Heart right ventricle (tissue), 16 donors: ENCODE measurements at regions not wholly inside any gene's neighbourhood (a gene's known extent, or its start where the extent isn't known, plus 50 kb on each side); places are given as distances from the start of the nearest gene placed in this dataset.

ENCODE experiments used
- ATAC-seq, 8 donors: fragments of 200-7000 bp; cut with Tn5 transposase; one replicate each; pipeline ENCODE4 v1.9.1; 2020; ENCODE audit warnings: mild to moderate bottlenecking in 8 of 8, moderate library complexity in 8 of 8, moderate number of reproducible peaks in 1 of 8
- DNase-seq, 2 donors: peaks; one replicate each; pipeline ENCODE4 v3.0.0-alpha.2; 2020
- H3K27ac ChIP-seq, 10 donors: fragments of 200-600 bp; sonication (generic) in 2 of 10; one replicate each; pipeline versions ENCODE4 v1.5.0 to v1.8.0; 2020 to 2022; ENCODE audit warnings: mild to moderate bottlenecking in 3 of 10
- H3K27me3 ChIP-seq, 7 donors: fragments of 200-600 bp; one replicate each; pipeline ENCODE4 v1.8.0; 2021 to 2022; ENCODE audit warnings: mild to moderate bottlenecking in 2 of 7
- H3K36me3 ChIP-seq, 9 donors: fragments of 200-600 bp; sonication (generic) in 1 of 9; one replicate each; pipeline versions ENCODE4 v1.5.0 to v1.8.0; 2020 to 2022; ENCODE audit warnings: mild to moderate bottlenecking in 2 of 9
- H3K4me1 ChIP-seq, 9 donors: fragments of 200-600 bp; sonication (generic) in 1 of 9; one replicate each; pipeline versions ENCODE4 v1.5.0 to v1.8.0; 2020 to 2022; ENCODE audit warnings: mild to moderate bottlenecking in 4 of 9
- H3K4me3 ChIP-seq, 10 donors: fragments of 200-600 bp; sonication (generic) in 2 of 10; one replicate each; pipeline versions ENCODE4 v1.5.0 to v1.8.0; 2020 to 2022; ENCODE audit warnings: mild to moderate bottlenecking in 7 of 10, moderate library complexity in 2 of 10
- H3K9me3 ChIP-seq, 11 donors: fragments of 200-600 bp in 10 of 11; sonication (generic) in 2 of 11; one replicate each; pipeline versions ENCODE4 v1.5.0 to v1.8.0; 2013 to 2022; ENCODE audit warnings: mild to moderate bottlenecking in 2 of 11, control low read depth in 1 of 11, moderate library complexity in 1 of 11
- WGBS, 2 donors: extraction: QIAGEN DNeasy Blood & Tissue Kit; methylation state at CpG; one replicate each; pipeline ENCODE4 v1.1.7; 2013; ENCODE audit warnings: inconsistent platforms in 1 of 2; 5-methylcytosine and 5-hydroxymethylcytosine counted together
- intact Hi-C, 10 donors: fragments of 100-400 bp; cut with DNase I; formaldehyde crosslinking; loops; one replicate each; pipeline versions ENCODE4 v1.11.1 to v1.14.2; 2022
- TF ChIP-seq, protein P1 (sequence below), 9 donors: fragments of 200-600 bp; sonication (generic) in 2 of 9; IDR thresholded peaks; one replicate each; pipeline versions ENCODE4 v1.5.0 to v1.8.0; 2021 to 2022; ENCODE audit warnings: antibody characterized with exemption in 9 of 9, mild to moderate bottlenecking in 5 of 9, moderate library complexity in 1 of 9
- donor health status: Arrhythmogenic right ventricular cardiomyopathy.
- donor health status: ischemic (EF 13 %, LVEDD 7.1; RV severe dilation, severe dysfunction).
- donor health status: healthy with polysubstance abuse.
- donor health status: DM: no; HTN: yes; CAD: no.
- donor health status: DM: no; HTN: no; CAD: no.
- donor health status: ischemic (EF 25% LVEDD 6.9; RV normal size, moderate dysfunction).
- donor health status: ischemic (EF 25% LVEDD 5.7; RV mildly dilated, moderate dysfunction).
- donor health status: healthy.
- donor health status: DM: yes; HTN: yes; CAD: no.
- donor health status: Ischemic cardiomyopathy.
- donor health status: ischemic (EF 35%, LVEDD 5.7; RV mildly dilated, moderate dysfunction).
- donor health status: nonischemic (EF 11% LVEDD 7.7; RV severe dilation, severe dysfunction).
- donor health status: DM: yes; HTN: yes; CAD: no.
- donor health status: PGD.
- donor health status: ischemic (EF 29% LVEDD 5.4; RV normal size, mild dysfunction).
- donor health status: nonischemic (EF 23%, LVEDD 6.1; RV moderate dilation, normal function).

DNA sequence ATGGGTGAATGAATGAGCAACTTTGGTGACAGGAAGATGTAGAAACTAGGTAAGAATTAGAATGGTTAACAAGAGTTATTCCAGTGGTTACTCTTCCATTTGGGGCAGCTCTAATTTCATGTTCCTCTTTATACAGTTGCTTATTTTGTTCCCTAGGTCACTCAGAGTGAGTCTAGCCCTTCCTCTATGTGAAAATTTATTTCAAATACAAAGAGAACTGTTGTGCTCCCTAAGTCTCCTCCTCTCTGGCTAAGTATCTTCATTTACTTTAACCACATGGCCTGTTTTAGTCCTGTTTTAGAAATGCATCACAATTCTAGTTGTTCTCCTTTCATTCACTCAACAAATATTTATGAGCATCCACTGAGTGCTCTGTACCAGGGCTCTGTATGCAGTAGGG lies 51.1 kb upstream of the HIF1A start:
- TF ChIP-seq, protein P1, sequence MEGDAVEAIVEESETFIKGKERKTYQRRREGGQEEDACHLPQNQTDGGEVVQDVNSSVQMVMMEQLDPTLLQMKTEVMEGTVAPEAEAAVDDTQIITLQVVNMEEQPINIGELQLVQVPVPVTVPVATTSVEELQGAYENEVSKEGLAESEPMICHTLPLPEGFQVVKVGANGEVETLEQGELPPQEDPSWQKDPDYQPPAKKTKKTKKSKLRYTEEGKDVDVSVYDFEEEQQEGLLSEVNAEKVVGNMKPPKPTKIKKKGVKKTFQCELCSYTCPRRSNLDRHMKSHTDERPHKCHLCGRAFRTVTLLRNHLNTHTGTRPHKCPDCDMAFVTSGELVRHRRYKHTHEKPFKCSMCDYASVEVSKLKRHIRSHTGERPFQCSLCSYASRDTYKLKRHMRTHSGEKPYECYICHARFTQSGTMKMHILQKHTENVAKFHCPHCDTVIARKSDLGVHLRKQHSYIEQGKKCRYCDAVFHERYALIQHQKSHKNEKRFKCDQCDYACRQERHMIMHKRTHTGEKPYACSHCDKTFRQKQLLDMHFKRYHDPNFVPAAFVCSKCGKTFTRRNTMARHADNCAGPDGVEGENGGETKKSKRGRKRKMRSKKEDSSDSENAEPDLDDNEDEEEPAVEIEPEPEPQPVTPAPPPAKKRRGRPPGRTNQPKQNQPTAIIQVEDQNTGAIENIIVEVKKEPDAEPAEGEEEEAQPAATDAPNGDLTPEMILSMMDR (IDR thresholded peaks at IDR 0.05) = no peak
- Histone ChIP-seq H3K27ac (no peak overlapping the region), H3K36me3 (no peaks in the 10 kb centered on the region), H3K4me1 (peaks cover 0 to 11% (median 4%) of the 10 kb centered on the region in 9 donors), H3K27me3 (no peaks in the 10 kb centered on the region), H3K9me3 (no peaks in the 10 kb centered on the region), H3K4me3 (no peak overlapping the region)
- intact Hi-C loops = no loop called here
- DNase-seq (no peak), ATAC-seq (no peak)

DNA sequence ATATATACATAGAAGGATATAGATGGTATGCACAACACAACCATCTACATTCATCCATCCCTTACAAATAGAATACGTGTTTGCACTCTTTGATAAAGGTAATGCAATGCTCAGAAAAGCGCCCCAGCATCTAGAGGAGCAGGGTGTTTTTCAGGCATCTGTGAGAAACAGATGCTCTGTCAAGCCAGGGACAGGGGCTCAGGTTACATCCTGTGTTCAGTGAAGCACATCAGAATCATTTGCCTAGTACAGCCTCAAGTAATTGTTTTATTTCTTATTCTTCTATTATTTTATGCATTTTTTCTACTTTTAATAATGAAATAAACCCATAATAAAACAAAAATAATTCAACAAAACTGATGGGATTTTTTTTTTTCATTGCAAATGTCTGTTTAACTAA lies 50.5 kb upstream of the HIF1A start:
- Histone ChIP-seq H3K27ac (no peak overlapping the region), H3K36me3 (no peaks in the 10 kb centered on the region), H3K4me3 (no peak overlapping the region), H3K4me1 (peaks cover 0 to 11% (median 4%) of the 10 kb centered on the region in 9 donors), H3K9me3 (no peaks in the 10 kb centered on the region), H3K27me3 (no peaks in the 10 kb centered on the region)
- TF ChIP-seq, protein P1 (IDR thresholded peaks at IDR 0.05) = no peak
- ATAC-seq = no peak
- no peak for DNase-seq
- 40 to 78% methylated on average over 2 of the region's 2 CpGs for WGBS, 2 donors
- intact Hi-C loops = no loop called here

DNA sequence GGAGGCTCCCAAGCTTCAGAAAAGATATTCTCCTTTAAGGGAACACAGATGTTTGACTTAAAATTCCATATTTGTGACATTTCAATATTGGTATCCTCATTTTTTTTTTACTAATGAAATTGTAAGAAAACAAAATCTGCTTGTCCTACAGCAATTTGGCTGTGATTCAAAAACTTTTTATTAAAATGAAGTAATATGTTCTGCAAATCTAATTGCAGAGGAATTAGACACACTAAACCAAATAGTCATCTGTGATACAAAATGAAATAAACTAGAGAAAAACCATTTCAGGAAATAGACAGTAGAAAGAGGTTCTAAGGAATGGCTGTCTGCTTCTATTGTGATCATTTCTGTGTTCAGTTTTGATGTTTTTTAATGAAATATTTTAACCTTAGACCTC lies 50.1 kb upstream of the HIF1A start:
- peaks cover 0 to 8% (median 2%) of the 10 kb centered on the region in 9 donors for H3K4me1 ChIP-seq
- no peaks in the 10 kb centered on the region for H3K9me3 ChIP-seq
- no peak overlapping the region for H3K27ac ChIP-seq
- DNase-seq = no peak
- ATAC-seq = no peak
- TF ChIP-seq, protein P1 (IDR thresholded peaks at IDR 0.05) = no peak
- no peak overlapping the region for H3K4me3 ChIP-seq
- no peaks in the 10 kb centered on the region for H3K36me3 ChIP-seq
- intact Hi-C loops = no loop called here
- no peaks in the 10 kb centered on the region for H3K27me3 ChIP-seq
